IPS DF 4.7 (cell line): ENCODE measurements at regions not wholly inside any gene's neighbourhood (a gene's known extent, or its start where the extent isn't known, plus 50 kb on each side); places are given as distances from the start of the nearest gene placed in this dataset.

Source experiments
- DNase-seq: peaks from one replicate; pipeline ENCODE4 v3.0.0-alpha.2; 2013; ENCODE audit warnings: low spot score; ENCODE audit errors: extremely low read depth

DNA sequence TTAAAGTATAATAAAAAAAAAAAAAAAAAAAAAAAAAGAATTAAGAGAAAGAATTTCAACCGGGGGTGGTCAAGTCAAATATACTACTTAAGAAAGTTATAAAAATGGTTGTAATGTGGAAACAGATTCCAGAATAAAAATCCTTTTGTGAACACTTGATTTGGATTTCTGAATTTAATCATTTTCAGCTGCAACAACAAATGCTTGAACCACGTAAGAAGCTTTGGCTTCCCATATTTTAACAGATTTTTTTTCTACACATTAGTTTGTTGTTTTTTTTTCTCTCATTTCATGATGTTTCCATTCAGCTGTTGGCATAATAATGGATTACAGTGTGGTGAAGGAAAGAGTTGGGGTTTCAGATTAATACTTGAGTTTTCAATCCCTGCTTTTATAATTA lies 137.3 kb upstream of the AGR3 start:
- DNase-seq = no peak

DNA sequence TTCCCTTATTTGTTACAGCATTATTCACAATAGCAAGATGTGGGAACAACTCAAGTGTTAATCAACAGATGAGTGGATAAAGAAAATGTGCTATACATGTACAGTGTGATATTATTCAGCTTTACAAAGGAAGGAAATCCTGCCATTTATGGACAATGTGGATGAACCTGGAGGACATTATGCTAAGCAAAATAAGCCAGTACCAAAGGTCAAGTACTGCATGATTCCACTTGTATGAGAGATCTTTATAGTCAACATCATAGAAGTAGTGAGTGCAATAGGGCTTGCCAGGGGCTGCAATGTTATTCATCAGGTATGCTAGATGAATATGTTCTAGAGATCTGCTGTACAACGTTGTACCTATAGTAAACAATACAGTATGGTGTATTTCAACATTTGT lies 138.5 kb upstream of the AGR3 start:
- no peak for DNase-seq

DNA sequence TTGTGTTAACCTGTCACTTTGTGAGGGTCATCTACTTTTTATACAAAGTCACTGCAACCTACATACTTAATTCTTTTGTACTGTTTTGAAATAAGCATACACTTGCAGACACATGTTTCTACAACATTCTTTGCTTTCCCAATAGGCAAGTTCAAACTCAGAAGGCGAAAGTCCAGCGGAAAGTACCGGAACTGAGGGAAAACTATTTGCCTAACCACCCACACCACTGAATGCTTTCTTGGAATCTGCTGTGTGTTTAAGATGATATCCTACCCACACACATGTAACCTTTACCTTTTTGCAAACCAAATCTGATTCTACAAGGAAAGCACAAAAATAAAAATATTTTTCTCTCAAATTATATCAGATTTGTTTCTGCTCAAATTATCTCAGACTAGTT lies 139.4 kb upstream of the AGR3 start:
- DNase-seq = no peak

DNA sequence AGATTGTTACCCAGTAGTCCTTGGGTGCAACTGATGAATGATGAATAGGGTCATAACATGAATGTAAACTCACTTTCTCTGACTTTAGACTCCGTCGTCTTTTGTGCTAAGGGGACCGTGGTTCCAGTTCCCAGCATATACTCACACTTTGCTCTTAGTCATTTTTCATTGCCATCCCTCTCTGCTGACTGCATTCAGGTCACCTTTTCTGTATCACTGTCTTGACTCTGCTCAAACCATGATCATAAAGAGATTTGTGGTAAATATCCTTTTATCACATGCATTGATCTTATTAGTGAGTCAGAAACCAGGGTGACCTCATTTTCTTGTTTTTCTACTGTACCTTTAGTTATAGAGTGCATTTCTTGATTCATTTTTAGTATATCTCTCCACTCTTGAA lies 141.1 kb upstream of the AGR3 start:
- no peak for DNase-seq

DNA sequence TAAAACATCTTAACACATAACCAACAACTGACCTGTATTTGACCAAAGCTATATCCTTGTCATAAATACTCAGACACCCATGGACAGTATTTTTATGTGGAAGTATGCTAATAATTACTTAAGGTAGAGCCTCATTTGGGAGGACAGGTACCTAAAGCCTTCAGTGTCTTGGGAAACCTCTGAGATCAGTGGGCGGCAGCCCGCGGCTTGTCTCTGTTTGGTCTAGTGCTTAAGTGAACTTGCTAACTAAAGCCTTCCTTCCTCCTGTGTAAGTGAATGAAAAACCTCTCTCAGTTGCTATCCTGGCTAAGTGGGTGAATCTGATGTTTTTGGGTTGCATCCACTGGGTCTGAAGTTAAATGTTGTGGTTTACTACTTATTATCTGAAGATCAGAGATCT lies 144.5 kb upstream of the AGR3 start:
- DNase-seq = no peak

DNA sequence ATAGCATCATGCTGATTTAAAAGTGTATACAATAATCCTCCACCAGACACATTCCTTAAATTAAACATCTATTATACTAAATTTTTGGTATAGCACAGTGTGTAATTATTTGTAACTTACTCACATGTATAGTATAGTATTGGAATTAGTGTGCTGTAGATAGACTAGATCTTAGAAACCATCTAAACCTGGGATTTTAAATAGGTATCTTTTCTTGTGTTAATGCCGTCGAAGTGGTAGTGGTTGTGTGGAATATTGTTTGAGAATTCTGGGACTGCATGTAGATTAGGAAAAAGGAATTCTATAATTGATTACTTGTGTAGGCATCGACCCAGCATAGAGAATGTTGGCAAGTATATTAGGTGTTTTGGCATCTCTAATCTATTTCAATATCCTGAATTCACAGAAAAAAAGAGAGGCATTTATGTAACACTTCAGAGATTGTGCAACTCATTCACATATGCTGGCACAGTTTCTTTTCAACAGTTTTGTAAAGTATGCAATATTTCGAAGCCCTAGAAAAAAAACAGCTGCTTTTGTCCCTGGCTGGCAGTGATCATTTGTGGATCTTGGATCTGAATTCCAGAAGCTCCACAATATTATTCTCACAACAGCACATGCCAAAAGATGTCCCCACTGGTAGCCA lies 145.5 kb upstream of the AGR3 start:
- DNase-seq = no peak

DNA sequence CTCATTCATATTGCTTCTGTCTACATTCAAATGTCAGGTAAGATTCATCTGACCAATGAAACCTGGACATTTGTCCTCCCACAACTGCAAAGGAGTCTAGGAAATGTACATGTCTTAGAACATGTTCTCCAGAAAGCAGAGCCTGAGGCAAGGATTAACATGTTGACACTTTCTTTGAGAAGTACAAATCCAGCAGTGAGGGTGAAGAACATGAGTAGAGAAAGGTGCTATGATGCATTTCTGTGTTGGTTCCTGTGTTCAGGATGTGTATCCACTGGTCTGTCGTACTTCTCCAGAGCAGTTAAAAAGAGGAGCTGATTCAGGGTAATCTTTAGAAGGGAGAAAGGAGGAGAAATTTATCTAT lies 146.0 kb upstream of the AGR3 start:
- no peak for DNase-seq

DNA sequence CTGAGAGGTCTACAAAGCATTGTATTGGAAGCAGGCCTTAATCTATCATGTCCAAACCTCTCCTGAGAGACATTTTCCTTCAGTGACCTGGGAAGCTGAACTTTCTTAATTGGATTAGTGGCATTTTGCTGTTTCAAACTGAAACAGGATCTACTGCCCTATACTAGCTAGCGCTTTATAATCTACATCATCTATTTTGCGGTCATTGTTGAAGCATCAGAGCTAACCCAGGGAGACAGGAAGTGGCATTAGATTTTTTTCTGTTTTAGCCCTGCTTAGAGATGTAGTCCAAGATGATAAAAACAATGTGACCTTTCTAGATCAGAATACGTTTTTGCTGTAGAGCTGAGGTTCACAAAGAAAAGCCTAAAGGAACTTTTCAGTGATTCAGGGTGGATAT lies 147.4 kb upstream of the AGR3 start:
- no peak for DNase-seq

DNA sequence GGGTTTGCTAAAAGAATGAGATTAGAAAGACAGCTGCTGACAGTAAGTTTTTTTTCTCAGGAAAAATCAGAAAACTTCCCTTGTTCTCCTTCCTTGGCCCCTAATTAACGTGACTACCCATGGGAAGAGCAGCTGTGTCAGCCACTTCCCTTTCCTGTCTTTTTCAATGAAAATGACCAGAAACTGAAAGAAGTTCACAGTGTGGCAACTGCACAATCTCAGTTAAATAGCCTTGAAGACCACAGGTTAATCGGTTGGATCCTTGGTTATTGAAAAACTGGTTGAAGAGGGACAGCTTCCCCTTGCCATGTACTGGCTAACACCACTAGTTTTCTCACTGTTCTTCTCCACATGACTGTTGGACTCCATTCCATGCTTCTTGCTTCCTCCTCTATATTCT lies 148.8 kb upstream of the AGR3 start:
- no peak for DNase-seq

DNA sequence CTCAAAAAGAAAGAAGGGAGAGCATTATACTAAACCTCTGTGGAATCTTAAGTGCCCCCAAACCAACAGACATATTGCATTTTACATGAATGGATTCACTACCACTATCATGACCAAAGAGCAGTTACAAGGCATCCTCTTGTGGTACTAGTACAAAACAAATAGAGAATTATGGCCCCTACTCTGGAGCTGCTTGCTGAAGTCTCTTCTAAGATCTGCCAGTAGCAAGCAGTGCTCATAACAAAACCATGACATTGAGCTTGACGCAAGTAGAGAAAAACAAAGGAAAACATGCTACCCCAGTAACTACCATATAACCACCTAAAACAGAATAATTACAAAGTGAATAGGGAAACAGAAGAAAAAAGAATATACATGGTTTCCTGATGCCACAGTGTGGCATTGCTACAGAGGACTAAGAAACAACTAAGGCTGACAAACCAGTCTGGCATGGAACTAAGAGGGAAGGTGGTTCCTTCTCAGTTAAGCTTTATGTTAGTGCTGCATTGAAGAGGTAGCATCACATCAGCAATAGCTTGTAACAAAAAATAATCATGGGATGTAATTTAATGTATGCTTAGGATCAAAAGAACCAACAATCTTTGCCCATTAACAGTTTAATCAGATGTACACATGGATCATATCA lies 150.2 kb upstream of the AGR3 start:
- no peak for DNase-seq

DNA sequence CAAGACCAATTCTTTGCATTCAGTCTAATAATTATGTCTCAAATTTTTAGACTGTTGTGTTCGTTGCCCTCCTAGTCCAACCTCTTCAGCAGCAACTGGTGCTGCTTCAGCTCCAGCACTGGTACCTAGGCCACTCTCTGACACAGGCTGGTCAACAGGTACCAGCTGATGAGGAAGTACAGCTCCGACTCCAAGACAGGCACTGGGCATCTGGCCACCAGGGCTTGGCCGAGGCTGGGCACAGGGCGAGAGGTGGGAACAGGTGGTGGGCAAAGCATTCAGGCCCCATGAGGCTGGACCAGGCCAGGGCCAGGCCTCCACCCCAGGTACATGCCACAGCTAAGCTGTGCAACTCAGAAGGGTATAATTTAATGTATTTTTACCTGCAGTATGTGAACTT lies 151.5 kb upstream of the AGR3 start:
- DNase-seq = no peak

DNA sequence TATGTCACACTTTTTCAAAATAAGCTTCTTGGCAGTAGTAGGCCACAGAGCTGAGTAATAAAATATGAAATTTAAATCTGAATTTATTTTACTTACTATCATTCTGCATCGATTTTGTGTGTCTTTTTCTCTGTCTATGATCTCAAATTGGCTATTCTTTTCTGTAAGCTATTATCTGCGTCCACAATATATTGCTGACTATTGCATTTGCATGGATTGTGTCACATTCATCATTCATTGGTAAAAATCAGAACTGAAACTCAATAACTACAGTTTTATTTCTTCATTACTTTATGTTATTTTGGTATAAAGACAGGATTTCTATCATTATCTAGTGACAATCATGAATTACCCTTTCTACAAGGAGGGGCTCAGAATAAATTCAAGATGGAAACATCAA lies 154.8 kb upstream of the AGR3 start:
- no peak for DNase-seq

DNA sequence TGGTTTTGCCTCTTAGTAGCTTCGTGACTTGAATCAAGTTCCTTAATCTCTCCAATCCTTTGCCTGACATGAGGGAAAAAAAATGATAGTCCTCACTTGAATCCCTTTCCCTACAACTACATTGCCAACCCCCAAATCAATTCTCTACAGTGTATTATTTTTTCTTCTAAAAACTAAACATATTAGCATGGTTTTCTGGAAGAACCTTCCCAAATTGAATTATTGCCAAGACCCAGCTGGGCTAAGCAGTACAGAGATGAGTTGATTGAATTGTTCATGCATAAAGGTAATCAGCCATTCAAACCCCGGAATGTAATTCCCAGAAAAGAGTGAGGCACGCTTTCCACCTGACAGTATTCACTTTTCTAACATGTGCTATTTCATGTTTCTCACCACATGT lies 155.6 kb upstream of the AGR3 start:
- DNase-seq = no peak

DNA sequence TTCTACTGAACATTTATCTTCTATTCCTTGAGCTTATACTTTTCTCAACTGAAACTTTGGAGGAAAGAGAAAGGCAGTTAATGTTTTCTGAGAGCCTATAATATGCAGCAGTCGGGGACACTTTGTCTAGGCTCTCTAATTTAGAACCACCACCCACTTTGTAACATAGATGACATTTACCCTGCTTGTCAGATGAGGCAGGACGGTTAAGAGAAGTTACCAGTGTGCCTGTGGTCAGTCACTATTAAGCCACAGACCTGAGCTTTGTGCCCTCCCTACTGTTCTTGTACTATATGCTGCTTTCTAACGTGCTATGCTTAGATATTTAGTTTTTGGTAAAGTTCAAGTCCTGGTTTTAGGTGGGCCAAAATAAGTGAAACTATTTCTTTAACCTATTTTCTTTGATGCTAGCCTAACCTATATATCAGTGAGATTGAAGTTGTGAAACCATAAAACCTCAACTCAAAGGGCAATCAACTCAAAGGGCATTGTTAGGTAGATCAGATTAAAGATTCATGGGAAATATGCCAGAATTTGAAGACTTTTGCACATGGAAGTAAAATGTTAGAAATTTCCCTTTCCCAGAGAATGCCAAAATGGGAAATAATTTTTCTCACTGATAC lies 156.5 kb upstream of the AGR3 start:
- no peak for DNase-seq

DNA sequence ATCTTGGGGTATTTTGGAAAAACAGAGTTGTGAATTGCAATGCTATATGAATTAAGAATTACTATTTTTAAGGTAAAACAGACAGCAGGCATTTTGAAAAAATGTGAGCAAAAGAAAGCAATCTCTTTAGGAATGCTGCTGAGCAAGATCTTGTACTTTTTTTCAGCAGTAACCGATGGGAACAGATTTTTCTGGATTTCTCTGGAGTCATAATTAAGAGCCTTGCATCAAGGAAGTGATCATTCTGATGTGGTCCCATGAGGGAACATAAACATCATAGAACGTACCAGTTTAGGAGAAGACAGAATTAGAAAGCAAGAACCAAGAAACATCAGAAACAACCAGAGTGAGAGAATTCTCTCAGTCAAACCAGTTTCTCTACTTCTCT lies 157.0 kb upstream of the AGR3 start:
- DNase-seq = no peak

DNA sequence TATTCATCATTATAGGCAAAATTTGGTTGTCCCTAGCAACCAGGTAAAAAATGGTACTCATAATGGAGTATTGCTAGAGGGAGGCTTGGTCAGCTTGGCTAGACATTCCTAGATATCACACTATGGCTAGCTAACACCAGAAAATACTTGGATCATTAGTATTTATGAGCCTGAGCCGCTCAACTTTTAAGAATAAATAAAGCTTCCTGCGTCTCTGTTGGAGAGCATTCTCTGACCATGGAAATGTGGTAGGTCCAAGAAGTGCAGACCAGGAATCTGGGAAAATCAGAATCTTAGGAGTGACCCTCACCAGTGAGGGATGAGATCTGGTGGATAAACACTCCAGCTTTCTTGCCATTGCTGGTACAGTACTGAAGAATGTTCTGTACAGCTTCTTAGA lies 157.6 kb upstream of the AGR3 start:
- DNase-seq = no peak

DNA sequence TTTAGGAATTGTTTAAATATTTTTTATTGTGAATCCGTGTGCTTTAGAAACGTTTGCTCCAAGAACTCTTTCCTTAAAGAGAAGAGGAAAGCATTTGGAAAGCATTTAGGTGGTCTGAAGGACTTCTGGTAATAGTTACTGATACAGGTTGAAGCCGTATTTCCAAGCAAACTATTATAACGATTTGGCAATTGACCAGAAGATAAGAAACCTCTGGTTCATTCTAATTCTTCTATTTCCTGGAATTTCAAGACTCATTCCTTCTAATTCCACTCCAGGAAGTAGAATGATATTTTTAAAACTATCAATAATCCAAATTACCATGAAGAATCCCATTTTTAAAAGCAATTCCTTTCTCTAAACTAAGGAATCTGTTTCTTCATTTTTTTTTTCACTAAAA lies 158.9 kb upstream of the AGR3 start:
- no peak for DNase-seq

DNA sequence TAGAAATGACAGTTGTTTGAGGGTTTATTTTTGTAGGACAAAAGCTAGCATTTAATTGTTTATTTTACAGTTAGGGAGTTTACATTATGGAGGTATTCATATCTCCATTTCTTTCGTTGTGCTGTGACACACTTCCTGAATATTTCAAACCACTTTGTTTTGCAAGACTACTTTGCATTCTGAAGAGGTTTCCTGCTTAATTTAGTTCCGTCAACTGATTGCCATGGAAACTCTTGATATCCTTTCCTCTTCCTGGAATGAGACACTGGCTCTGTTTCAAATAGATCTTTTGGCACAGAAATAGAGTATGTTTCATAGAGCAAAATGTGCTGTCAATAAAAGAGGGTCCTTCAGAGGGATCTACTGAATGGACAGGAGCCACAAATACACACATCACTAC lies 159.5 kb upstream of the AGR3 start:
- DNase-seq = no peak

DNA sequence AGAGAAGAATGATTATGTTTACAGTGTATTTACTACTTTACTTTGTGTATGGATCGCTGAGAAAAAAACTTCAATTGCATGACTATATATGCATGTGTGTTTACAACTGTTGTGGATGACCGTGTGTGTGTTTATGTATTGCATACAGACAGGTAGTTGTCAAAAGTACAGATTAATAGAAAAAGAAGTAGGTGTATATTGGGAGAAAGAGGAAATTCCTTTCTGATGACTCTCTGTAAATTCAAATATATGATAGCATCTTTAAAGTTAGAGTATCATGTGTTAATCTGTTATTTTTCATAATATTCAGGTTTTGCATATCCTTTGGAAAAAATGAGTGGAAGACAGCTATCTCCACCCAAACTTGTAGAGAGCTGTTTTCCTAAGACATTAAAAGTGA lies 160.4 kb upstream of the AGR3 start:
- DNase-seq = no peak

DNA sequence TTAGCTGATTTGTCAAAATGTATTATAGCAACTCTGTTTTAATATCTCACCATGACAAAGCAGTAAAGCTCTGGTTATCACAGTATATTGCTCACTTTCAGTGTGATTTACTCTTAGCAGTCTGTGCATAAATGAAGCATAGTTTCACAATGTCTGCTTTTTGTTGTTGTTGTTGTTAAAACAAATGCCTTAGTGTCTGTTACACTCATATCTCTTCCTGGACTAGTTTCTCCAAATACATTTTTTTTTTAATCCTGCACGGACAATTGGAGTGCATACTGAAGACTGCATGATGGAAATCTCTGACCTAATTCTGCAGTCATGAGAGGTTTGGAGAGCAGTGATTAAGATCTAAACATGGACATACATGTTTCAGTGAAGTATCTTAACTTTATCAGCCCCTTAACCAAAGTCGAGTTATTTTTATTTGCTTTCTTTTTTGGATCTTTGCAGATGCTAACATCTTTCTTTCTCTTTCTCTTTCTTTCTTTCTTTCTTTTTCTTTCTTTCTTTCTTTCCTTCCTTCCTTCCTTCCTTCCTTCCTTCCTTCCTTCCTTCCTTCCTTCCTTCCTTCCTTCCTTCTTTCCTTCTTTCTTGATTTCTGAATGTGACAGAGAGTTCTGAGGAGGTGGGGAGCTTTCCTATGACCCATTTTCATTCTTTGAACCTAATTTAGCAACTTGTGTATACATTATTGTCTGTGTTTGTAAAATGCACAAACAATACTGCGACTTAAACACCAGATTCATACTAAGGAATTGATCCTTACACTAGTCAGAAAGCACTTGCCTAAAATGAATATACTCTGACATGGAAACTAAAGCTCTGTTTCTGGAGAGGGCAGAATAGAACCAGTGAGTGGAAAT lies 161.5 kb upstream of the AGR3 start:
- no peak for DNase-seq

DNA sequence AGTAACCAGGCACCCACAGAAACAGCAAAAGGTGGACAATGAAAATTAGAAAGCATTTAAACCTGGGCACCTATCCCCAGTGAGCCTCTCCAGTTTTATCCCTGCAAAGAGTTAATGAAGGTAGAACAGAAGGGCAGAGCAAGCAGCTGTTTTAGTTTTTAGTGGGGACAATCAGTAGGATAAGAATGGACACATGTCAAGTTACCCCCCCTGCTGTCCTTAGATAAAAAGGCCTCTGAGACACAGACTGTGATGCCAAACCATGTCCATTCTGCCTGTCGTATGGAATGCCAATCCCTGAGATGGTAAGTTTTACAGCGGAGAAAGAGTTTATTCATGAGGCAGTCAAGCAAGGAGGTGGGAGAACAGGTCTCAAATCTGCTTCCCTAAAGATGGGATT lies 162.6 kb upstream of the AGR3 start:
- DNase-seq = no peak

DNA sequence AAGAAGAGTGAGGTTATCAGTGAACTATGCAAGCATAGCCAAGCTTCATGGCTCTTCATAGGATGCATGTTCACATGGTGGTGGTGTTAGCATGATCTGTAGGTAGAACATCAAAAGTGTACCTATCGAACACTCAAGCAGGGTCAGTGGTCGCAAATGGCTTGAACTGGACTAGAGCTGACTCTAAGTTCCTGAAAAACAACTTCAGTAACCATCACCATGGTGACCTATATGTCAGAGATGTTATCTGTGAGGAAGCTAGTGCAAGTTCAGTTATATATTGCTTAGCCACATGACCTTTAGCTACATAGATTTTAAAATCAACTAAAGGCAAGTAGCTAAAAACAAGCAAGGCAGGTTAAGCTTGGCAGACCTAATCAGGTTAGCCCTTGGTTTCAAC lies 163.1 kb upstream of the AGR3 start:
- no peak for DNase-seq
